SK-N-SH treated with all-trans-retinoic acid at 6 μM for 48 hours (cell line): ENCODE measurements at regions not wholly inside any gene's neighbourhood (a gene's known extent, or its start where the extent isn't known, plus 50 kb on each side); places are given as distances from the start of the nearest gene placed in this dataset.

ENCODE experiments used
- RARB ChIP-seq: fragments of 250-450 bp; sonication (Bioruptor Pico); IDR thresholded peaks from 2 replicates; pipeline ENCODE4 v1.8.0; 2021; ENCODE audit warnings: mild to moderate bottlenecking, moderate library complexity
- TF ChIP-seq, protein P1 (sequence below): fragments of 250-450 bp; sonication (Bioruptor Pico); IDR thresholded peaks from 2 replicates; pipeline ENCODE4 v1.8.0; 2020; ENCODE audit warnings: mild to moderate bottlenecking, moderate library complexity, borderline replicate concordance

DNA sequence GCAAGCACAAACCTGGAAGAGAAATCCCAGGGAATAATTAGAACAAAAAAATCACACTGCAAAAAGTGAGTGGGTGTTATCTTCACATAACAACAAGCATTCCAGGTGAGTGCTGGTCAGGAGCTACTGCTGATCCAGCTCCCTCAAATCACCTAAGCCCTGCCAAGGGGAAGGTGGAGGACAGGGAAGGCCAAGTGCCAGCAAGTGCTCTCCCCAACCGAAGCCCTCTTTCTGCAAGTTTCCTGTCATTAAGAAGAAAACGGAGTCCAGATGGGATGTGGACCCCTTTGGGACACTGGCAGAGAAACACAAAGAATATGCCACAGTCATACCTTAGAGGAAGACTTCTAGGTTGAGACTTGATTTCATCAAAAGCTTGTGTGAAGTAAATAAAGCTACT is 933.0 kb upstream of the ZNF722 start:
- TF ChIP-seq RARB: no peak
- TF ChIP-seq, protein P1, sequence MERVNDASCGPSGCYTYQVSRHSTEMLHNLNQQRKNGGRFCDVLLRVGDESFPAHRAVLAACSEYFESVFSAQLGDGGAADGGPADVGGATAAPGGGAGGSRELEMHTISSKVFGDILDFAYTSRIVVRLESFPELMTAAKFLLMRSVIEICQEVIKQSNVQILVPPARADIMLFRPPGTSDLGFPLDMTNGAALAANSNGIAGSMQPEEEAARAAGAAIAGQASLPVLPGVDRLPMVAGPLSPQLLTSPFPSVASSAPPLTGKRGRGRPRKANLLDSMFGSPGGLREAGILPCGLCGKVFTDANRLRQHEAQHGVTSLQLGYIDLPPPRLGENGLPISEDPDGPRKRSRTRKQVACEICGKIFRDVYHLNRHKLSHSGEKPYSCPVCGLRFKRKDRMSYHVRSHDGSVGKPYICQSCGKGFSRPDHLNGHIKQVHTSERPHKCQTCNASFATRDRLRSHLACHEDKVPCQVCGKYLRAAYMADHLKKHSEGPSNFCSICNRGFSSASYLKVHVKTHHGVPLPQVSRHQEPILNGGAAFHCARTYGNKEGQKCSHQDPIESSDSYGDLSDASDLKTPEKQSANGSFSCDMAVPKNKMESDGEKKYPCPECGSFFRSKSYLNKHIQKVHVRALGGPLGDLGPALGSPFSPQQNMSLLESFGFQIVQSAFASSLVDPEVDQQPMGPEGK: no peak
